WTC11 (cell line): ENCODE measurements at regions not wholly inside any gene's neighbourhood (a gene's known extent, or its start where the extent isn't known, plus 50 kb on each side); places are given as distances from the start of the nearest gene placed in this dataset.

Experiments used
- ATAC-seq: fragments of 200-7000 bp; cut with Tn5 transposase; 2 replicates; pipeline ENCODE4 v1.10.0; 2021; ENCODE audit warnings: mild to moderate bottlenecking, moderate library complexity
- CTCF ChIA-PET: fragments of 300-600 bp; sonication (Branson Sonifier 250); formaldehyde crosslinking; loops from one replicate; lab custom pipeline; 2021; ENCODE audit warnings: antibody characterized with exemption; lab: Charles Lee
- POLR2A ChIA-PET: fragments of 350-600 bp; sonication (Branson Sonifier 250); formaldehyde crosslinking; loops from one replicate; lab custom pipeline; 2021; ENCODE audit warnings: antibody characterized with exemption; lab: Charles Lee
- DNase-seq: peaks from one replicate; pipeline ENCODE4 v3.0.0; 2021; ENCODE audit warnings: low spot score
- H3K27ac Mint-ChIP-seq: 2 replicates; pipeline ENCODE4 v1.8.0; 2021; ENCODE audit warnings: mixed read lengths
- H3K27me3 Mint-ChIP-seq: 2 replicates; pipeline ENCODE4 v1.8.0; 2021; ENCODE audit warnings: low read depth, mild to moderate bottlenecking, moderate library complexity, mixed read lengths
- H3K36me3 Mint-ChIP-seq: 2 replicates; pipeline ENCODE4 v1.8.0; 2021; ENCODE audit warnings: mixed read lengths
- H3K4me1 Mint-ChIP-seq: 2 replicates; pipeline ENCODE4 v1.8.0; 2022; ENCODE audit warnings: mixed read lengths
- H3K4me3 Mint-ChIP-seq: 2 replicates; pipeline ENCODE4 v1.8.0; 2021; ENCODE audit warnings: mild to moderate bottlenecking, moderate library complexity, mixed read lengths
- H3K9me3 Mint-ChIP-seq: 2 replicates; pipeline ENCODE4 v1.8.0; 2021; ENCODE audit warnings: mixed read lengths
- CREB1 ChIP-seq: sonication (generic); formaldehyde crosslinking; IDR thresholded peaks from 2 replicates; pipeline ENCODE4 v1.8.0; 2023; ENCODE audit warnings: mild to moderate bottlenecking, missing genetic modification reagents
- E2F5 ChIP-seq: sonication (generic); formaldehyde crosslinking; IDR thresholded peaks from 2 replicates; pipeline ENCODE4 v1.8.1; 2022; ENCODE audit warnings: mild to moderate bottlenecking, moderate library complexity, missing genetic modification reagents
- ETV6 ChIP-seq: sonication (generic); formaldehyde crosslinking; IDR thresholded peaks from 2 replicates; pipeline ENCODE4 v1.8.1; 2022; ENCODE audit warnings: mild to moderate bottlenecking, missing genetic modification reagents
- FOXJ3 ChIP-seq: sonication (generic); formaldehyde crosslinking; IDR thresholded peaks from 2 replicates; pipeline ENCODE4 v1.9.0; 2021; ENCODE audit warnings: missing genetic modification reagents, mild to moderate bottlenecking, borderline replicate concordance
- GTF2I ChIP-seq: fragments of 250-450 bp; sonication (Bioruptor Pico); conservative IDR thresholded peaks from 2 replicates; pipeline ENCODE4 v1.4.0; 2021; ENCODE audit warnings: mild to moderate bottlenecking
- JAZF1 ChIP-seq: fragments of 250-450 bp; sonication (Bioruptor Pico); IDR thresholded peaks from 2 replicates; pipeline ENCODE4 v1.9.0; 2021; ENCODE audit warnings: moderate library complexity, mild to moderate bottlenecking, inconsistent platforms
- JUN ChIP-seq: sonication (generic); formaldehyde crosslinking; IDR thresholded peaks from 2 replicates; pipeline ENCODE4 v1.8.0; 2023; ENCODE audit warnings: mild to moderate bottlenecking, missing genetic modification reagents
- MYBL2 ChIP-seq: sonication (generic); formaldehyde crosslinking; IDR thresholded peaks from 2 replicates; pipeline ENCODE4 v1.8.1; 2023; ENCODE audit warnings: mild to moderate bottlenecking, moderate library complexity, missing genetic modification reagents
- NR1H2 ChIP-seq: sonication (generic); formaldehyde crosslinking; IDR thresholded peaks from 2 replicates; pipeline ENCODE4 v1.9.0; 2021; ENCODE audit warnings: mild to moderate bottlenecking, moderate library complexity, missing genetic modification reagents
- NR3C1 ChIP-seq: sonication (generic); formaldehyde crosslinking; conservative IDR thresholded peaks from 2 replicates; pipeline ENCODE4 v1.8.1; 2023; ENCODE audit warnings: low read depth, mild to moderate bottlenecking, missing genetic modification reagents
- PRRX2 ChIP-seq: fragments of 250-450 bp; sonication (Bioruptor Pico); IDR thresholded peaks from 2 replicates; pipeline ENCODE4 v1.8.0; 2021; ENCODE audit warnings: mild to moderate bottlenecking
- RORB ChIP-seq: fragments of 250-450 bp; sonication (Bioruptor Pico); IDR thresholded peaks from 2 replicates; pipeline ENCODE4 v1.9.0; 2021; ENCODE audit warnings: mild to moderate bottlenecking
- SMAD4 ChIP-seq: sonication (generic); formaldehyde crosslinking; IDR thresholded peaks from 2 replicates; pipeline ENCODE4 v1.8.0; 2022; ENCODE audit warnings: mild to moderate bottlenecking, missing genetic modification reagents
- SOX15 ChIP-seq: fragments of 250-450 bp; sonication (Bioruptor Pico); IDR thresholded peaks from 2 replicates; pipeline ENCODE4 v1.9.0; 2021; ENCODE audit warnings: mild to moderate bottlenecking
- TCF7 ChIP-seq: sonication (generic); formaldehyde crosslinking; IDR thresholded peaks from 2 replicates; pipeline ENCODE4 v1.8.0; 2022; ENCODE audit warnings: mild to moderate bottlenecking, low read depth, missing genetic modification reagents, moderate library complexity
- USF1 ChIP-seq: sonication (generic); formaldehyde crosslinking; IDR thresholded peaks from 2 replicates; pipeline ENCODE4 v1.8.0; 2022; ENCODE audit warnings: mild to moderate bottlenecking, missing genetic modification reagents
- ZNF219 ChIP-seq: sonication (generic); formaldehyde crosslinking; IDR thresholded peaks from 2 replicates; pipeline ENCODE4 v1.8.0; 2023; ENCODE audit warnings: missing genetic modification reagents, mild to moderate bottlenecking, borderline replicate concordance
- ZNF263 ChIP-seq: sonication (generic); formaldehyde crosslinking; IDR thresholded peaks from 2 replicates; pipeline ENCODE4 v1.8.1; 2022; ENCODE audit warnings: low read depth, mild to moderate bottlenecking, moderate library complexity, missing genetic modification reagents
- ZNF396 ChIP-seq: fragments of 250-450 bp; sonication (Bioruptor Pico); IDR thresholded peaks from 2 replicates; pipeline ENCODE4 v1.8.0; 2021; ENCODE audit warnings: mild to moderate bottlenecking, moderate library complexity, borderline replicate concordance
- ZNF532 ChIP-seq: fragments of 250-450 bp; sonication (Bioruptor Pico); IDR thresholded peaks from 2 replicates; pipeline ENCODE4 v1.9.0; 2021; ENCODE audit warnings: mild to moderate bottlenecking, borderline replicate concordance
- TF ChIP-seq, protein P1 (sequence below): sonication (generic); formaldehyde crosslinking; IDR thresholded peaks from 2 replicates; pipeline ENCODE4 v1.8.1; 2023; ENCODE audit warnings: mild to moderate bottlenecking, moderate library complexity, missing genetic modification reagents
- TF ChIP-seq, protein P2 (sequence below): sonication (generic); formaldehyde crosslinking; IDR thresholded peaks from 2 replicates; pipeline ENCODE4 v1.8.1; 2022; ENCODE audit warnings: low read depth, mild to moderate bottlenecking, moderate library complexity, missing genetic modification reagents, borderline replicate concordance
- TF ChIP-seq, protein P3 (sequence below): fragments of 250-450 bp; sonication (Bioruptor Pico); IDR thresholded peaks from 2 replicates; pipeline ENCODE4 v1.8.0; 2021; ENCODE audit warnings: mild to moderate bottlenecking

GRCh38 chr18:29087616-29088246 is 910.8 kb upstream of the CDH2 start (continued):
- TF ChIP-seq, protein P1, sequence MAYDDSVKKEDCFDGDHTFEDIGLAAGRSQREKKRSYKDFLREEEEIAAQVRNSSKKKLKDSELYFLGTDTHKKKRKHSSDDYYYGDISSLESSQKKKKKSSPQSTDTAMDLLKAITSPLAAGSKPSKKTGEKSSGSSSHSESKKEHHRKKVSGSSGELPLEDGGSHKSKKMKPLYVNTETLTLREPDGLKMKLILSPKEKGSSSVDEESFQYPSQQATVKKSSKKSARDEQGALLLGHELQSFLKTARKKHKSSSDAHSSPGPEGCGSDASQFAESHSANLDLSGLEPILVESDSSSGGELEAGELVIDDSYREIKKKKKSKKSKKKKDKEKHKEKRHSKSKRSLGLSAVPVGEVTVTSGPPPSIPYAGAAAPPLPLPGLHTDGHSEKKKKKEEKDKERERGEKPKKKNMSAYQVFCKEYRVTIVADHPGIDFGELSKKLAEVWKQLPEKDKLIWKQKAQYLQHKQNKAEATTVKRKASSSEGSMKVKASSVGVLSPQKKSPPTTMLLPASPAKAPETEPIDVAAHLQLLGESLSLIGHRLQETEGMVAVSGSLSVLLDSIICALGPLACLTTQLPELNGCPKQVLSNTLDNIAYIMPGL (CRISPR knock-in tag), result no peak
- TF ChIP-seq TCF7, result no peak
- no peak for TF ChIP-seq MYBL2 (CRISPR knock-in tag)
- TF ChIP-seq E2F5, result no peak
- TF ChIP-seq FOXJ3, result no peak
- no peak for TF ChIP-seq GTF2I (CRISPR knock-in tag)
- TF ChIP-seq PRRX2 (CRISPR knock-in tag), result no peak
- no peak for TF ChIP-seq USF1 (CRISPR knock-in tag)
- no peak for TF ChIP-seq JUN (CRISPR knock-in tag)
- TF ChIP-seq, protein P2, sequence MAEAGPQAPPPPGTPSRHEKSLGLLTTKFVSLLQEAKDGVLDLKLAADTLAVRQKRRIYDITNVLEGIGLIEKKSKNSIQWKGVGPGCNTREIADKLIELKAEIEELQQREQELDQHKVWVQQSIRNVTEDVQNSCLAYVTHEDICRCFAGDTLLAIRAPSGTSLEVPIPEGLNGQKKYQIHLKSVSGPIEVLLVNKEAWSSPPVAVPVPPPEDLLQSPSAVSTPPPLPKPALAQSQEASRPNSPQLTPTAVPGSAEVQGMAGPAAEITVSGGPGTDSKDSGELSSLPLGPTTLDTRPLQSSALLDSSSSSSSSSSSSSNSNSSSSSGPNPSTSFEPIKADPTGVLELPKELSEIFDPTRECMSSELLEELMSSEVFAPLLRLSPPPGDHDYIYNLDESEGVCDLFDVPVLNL (CRISPR knock-in tag), result no peak
- no peak for TF ChIP-seq JAZF1 (CRISPR knock-in tag)

DNA sequence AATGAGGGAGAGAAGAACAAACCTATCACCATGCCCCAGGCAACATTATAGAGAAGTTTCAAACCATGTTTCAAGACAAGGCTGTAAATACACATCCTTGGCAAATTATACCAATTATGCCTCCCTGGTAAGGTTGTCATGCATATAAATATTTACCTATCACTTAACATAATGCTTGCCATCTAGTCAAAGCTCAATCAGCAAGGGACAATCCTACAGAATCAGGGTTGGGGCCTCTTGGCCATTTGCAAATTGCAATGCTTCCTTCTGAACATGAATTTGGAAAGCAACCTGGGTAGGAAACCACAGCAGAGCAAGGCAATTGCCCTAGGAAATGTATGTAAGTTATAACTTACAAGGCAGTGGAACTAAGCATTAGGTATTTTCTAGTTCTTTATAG is 907.2 kb upstream of the CDH2 start:
- ATAC-seq, result no peak
- H3K36me3 Mint-ChIP-seq, result no peaks in the 10 kb centered on the region
- peaks cover 10% of the 10 kb centered on the region for H3K4me1 Mint-ChIP-seq
- H3K9me3 Mint-ChIP-seq, result no peaks in the 10 kb centered on the region
- CTCF ChIA-PET, result no interaction called here
- POLR2A ChIA-PET, result no interaction called here
- no peak overlapping the region for H3K4me3 Mint-ChIP-seq
- TF ChIP-seq SMAD4 (CRISPR knock-in tag), result no peak
- no peaks in the 10 kb centered on the region for H3K27me3 Mint-ChIP-seq
- no peak overlapping the region for H3K27ac Mint-ChIP-seq
- DNase-seq, result no peak

DNA sequence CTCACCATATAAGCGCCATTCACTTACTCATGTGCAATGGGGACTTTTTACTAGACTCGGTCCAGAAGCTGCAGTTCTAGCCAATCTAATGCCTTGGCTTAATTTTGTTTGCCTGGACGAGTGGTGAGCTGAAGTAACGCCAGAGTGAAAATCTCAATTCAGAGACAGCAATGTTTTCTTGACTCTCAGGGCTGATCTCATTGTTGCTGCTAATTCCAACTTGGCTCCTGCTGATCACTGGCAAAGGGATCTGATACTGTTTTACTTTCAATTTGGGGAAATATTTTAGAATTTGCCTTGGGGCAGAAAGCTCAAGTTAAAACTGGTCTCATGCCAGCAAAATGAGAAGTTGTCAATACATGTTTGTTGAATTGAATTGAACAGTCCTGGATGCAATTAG is 906.6 kb upstream of the CDH2 start:
- ATAC-seq, result no peak
- Mint-ChIP-seq H3K27ac (no peak overlapping the region), H3K9me3 (no peaks in the 10 kb centered on the region), H3K4me1 (peaks cover 10% of the 10 kb centered on the region), H3K4me3 (no peak overlapping the region), H3K27me3 (no peaks in the 10 kb centered on the region), H3K36me3 (no peaks in the 10 kb centered on the region)
- POLR2A ChIA-PET, result no interaction called here
- DNase-seq, result no peak
- CTCF ChIA-PET, result no interaction called here
- no peak for TF ChIP-seq RORB (CRISPR knock-in tag)
- no peak for TF ChIP-seq ZNF532 (CRISPR knock-in tag)
- TF ChIP-seq, protein P3, sequence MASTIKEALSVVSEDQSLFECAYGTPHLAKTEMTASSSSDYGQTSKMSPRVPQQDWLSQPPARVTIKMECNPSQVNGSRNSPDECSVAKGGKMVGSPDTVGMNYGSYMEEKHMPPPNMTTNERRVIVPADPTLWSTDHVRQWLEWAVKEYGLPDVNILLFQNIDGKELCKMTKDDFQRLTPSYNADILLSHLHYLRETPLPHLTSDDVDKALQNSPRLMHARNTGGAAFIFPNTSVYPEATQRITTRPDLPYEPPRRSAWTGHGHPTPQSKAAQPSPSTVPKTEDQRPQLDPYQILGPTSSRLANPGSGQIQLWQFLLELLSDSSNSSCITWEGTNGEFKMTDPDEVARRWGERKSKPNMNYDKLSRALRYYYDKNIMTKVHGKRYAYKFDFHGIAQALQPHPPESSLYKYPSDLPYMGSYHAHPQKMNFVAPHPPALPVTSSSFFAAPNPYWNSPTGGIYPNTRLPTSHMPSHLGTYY, result no peak
- no peak for TF ChIP-seq NR3C1
- TF ChIP-seq ZNF219 (CRISPR knock-in tag), result no peak
- TF ChIP-seq GTF2I (CRISPR knock-in tag), result no peak
- TF ChIP-seq NR1H2 (CRISPR knock-in tag), result no peak
- no peak for TF ChIP-seq ZNF396 (CRISPR knock-in tag)
- no peak for TF ChIP-seq ZNF263 (CRISPR knock-in tag)
- no peak for TF ChIP-seq ETV6 (CRISPR knock-in tag)
- no peak for TF ChIP-seq PRRX2 (CRISPR knock-in tag)
- TF ChIP-seq CREB1 (CRISPR knock-in tag), result no peak
- no peak for TF ChIP-seq SOX15
